NCI-H1436 (cell line): ENCODE measurements at regions not wholly inside any gene's neighbourhood (a gene's known extent, or its start where the extent isn't known, plus 50 kb on each side); places are given as distances from the start of the nearest gene placed in this dataset.
A peak's percentile ranks its signal among the peaks of the same experiment; 100 is the strongest.
"Not testable (repeated sequence)": the region's sequence is repeated elsewhere in the genome, so short reads cannot be mapped to it uniquely, and the experiment has no call there.

Experiments used
- DNase-seq: peaks from one replicate; lab custom pipeline; 2025; lab: John Stamatoyannopoulos, UW

DNA sequence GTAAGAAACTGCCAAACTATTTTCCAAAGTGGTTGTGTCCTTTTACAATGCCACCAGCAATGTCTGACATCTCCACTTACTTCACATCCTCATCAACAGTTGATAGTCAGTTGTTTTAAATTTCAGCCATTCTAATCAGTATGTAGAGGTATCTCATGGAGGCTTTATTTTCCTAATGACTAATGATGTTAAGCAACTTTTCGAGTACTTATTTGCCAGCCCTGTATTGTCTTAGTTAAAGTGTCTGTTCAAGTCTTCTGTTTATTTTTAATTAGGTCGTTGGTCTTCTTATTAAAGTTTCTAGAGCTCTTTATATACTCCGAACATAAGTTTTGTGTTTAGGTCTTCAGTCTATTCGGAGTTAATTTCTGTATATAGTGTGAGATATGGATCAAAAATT, 54.9 kb upstream of the NBPF12 start:
- DNase-seq, result not testable (repeated sequence)

DNA sequence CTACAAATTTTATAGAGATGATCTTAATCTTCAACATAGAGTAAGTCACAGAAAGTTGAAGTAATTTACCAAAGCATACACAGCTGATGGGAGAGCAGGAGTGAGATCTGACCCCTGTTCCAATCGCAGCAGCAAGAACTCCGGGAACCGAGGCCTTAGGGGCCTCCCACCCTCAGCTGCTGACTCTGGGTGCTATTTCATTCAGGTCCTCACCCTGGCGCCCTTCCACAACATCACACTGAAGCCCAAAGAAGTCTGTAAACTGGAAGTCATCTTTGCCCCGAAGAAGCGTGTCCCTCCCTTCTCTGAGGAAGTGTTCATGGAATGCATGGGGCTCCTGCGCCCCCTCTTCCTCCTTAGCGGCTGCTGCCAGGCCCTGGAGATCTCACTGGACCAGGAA, 57.0 kb upstream of the NBPF12 start:
- DNase-seq, result not testable (repeated sequence)

DNA sequence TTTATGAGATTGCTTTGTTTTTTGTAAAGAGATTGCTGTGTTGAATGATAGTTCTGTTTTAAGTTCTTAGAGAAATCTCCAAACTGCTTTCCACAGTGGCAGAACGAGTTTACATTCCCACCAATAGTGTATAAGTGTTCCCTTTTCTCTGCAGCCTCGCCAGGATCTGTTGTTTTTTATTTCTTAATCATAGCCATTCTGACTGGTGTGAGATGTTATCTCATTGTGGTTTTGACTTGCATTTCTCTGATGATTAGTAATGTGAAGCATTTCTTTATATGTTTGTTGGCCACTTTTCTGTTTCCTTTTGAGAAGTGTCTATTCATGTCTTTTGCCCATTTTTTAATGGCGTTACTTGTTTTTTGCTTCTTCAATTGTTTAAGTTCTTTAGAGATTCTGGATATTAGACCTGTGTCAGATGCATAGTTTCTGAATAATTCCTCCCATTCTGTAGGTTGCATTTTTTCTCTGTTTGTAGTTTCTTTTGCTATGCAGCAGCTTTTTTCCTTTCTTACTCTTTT, 74.3 kb upstream of the NBPF12 start:
- not testable (repeated sequence) for DNase-seq

DNA sequence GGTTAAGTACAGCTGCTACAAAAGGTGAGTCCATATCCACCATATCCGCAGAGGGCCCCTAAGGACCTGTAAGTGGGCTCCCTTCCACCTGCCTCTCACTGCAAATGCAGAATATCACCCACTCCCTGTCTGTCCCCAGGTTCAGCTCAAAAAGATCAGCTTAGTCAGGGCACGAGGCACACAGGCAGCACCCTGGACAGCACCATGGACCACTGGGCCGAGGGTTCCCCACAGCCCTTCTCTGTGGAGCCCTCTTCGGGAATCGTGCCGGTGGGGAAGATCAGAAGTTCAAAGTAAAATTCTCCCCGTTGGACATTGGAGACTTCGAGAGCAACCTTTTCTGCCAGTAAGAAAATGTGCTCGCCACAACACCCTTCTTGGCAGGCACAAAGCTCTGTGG, 85.0 kb upstream of the NBPF12 start:
- DNase-seq, result not testable (repeated sequence)

DNA sequence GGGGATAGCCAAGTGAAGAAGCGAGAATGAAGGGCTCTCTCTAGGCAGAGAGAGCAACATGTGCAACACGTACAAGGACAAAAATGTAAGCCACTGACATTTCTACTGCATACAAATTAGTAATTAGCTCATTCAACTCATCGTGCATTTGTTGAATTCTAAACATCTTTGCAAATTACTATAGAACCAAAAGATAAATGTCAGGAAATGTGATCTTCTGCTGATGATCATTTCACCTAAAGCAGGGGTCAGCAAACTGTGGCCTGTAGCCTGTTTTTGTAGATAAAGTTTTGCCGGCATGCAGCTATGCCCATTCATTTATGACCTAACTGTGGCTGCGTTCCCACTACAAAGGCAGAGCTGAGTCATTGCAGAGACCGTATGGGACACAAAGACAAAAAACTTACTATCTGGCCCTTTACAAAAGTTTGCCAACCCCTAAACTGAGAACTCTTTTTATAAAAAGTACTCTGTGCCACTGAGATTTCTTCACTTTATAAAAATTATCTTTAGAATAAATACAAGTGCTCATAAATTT, 87.7 kb upstream of the NBPF12 start:
- DNase-seq, result not testable (repeated sequence)

DNA sequence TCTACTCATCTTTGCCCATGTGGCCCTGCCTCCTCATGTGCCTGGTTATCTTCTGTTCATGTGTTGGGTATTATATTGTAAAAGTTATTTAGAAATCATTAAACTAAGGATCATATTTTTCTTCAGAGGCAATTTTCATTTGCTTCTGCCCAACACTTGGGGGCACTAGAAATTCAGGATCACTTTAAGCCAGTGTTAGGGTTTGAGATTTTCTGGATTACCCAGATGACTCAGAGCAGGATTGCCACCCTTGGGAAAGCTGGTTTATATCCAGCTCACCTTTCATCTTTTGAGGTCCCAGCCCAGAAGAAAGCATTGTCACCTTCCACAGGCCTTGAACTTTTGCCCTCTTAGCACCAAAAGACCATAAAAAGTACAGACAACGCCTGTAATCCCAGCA, 99.4 kb upstream of the NBPF12 start:
- DNase-seq, result not testable (repeated sequence)

DNA sequence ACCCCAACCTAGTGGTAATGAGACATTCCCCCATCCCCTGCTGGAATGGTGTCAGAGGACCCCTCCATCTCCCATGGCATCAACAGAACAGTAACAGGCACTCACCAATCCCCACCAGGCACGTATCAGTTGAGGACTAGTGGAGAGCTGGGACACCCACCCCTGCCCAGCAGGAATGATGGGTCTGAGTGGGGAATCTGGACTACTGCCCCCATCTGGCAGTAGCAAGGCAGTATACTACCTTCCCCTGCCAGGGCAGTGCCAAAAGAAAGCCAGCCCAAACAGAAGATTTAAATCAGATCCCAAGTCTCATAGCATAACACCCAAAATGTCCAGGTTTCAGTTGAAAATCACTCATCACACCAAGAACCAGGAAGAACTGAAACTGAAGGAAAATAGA, 111.2 kb upstream of the NBPF12 start:
- DNase-seq, result not testable (repeated sequence)

DNA sequence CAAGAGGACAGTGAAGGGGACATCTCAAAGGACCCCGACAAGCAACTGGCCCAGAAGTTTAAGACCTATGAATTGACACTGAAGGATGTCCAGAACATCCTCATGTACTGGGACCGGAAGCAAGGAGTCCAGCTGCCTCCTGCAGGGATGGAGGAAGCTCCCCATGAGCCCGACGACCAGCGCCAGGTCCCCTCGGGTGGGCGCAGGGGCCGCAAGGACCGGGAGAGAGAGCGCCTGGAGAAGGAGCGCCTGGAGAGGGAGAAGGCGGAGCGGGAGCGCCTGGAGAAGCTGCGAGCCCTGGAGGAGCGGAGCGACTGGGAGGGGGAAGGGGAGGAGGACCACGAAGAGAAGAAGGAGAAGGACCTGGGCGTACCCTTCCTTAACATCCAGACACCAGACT, 143.9 kb upstream of the NBPF12 start:
- DNase-seq, result not testable (repeated sequence)

DNA sequence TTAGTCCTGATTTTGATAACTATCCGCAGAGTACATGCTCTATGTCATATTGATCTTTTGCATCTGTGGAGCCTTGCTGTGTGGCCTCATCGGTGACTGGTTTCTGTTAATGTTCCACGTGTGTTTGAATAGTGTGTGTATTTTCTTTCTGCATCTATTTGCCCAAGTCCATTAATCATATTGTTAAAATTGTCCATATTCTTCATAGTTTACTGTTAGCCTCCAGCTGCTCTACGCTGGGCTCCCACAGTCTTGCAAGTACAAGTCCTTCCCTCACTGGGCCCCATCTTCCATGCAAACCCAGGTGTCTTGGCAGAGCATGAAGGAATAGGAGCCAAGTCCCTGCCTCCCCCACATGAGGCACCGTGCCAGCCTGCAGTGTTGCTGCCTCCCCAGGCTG, 145.4 kb upstream of the NBPF12 start:
- not testable (repeated sequence) for DNase-seq

DNA sequence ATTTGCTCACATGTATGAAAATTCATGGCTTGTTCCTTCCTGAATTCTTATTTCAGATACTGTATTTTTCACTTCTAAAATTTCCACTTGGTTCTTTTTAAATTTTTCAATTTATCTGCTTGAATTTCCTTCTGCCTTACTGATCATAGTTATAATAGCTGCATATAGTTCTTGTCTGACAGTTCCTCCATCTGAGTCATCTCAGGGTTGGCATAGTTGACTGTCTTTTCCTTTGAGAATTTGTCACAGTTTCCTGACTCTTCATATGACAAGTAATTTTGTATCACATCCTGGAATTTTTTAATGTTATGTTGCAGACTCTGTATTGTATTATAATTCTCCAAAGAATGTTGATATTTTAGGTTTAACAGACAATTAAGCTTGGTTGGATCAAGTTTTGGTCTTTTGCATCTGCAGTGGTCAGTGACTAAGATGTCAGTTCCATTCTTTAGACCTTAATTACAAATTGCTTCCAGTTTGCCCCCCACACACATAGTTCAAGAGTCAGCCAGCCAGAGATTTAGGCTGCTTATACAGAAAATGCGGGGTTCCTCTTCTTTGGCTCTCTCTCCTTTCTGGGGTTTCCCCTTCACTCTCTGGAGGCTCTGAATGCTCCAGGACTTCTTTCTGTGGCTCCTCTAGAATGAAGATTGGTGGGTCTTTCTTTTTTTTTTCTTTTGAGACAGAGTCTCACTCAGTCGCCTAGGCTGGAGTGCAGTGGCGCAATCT, 153.7 kb upstream of the NBPF12 start:
- not testable (repeated sequence) for DNase-seq

DNA sequence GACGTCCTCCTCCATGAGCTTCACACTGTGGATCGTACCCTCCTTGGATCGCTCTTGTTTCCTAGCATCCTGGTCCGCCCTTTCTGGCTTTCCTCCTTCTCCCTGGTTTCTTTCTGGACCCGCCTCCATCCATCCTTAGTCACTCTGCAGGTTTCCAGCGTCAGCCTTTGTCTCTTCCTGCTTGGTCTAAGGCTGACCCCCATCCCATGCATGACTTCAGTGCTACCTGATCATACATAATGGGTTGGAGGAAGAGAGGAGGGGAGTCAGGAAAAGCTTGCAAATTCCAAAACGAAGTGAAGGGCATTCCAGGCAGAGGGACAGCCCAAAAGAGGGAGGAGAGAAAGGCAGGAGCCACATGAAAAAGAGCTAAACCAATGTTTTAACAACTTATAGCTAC, 156.9 kb upstream of the NBPF12 start:
- DNase-seq, result not testable (repeated sequence)

DNA sequence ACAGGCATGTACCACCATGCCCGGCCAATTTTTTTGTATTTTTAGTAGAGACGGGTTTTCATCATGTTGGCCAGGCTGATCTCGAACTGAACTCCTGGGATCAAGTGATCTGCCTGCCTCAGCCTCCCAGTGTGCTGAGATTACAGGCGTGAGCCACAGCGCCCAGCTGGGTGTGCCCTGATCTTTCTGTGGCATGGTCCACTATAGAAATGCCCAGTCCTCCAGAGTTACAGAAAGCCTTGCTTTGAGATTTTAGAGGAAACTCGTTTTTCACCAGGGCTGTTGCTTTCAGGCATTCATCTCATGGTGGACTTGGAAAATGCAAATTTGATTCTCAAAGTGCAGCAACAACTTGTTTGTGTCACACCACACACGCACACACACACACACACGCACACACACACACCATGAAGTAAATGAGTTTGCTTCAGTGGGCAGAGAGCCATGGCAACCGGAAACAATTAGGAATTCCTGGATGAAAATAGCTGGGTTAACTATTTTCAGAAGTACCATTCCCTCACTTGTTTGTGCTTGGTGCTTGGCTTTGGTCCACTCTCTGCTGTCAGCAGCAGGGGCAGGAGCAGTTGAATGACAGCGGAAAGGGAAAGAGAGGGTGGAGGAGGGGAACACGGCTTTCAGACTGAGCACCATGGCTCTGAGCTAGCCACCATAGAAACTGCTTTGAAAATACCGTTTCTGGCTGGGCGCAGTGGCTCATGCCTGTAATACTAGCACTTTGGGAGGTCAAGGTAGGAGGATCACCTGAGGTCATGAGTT, 160.1 kb upstream of the NBPF12 start:
- not testable (repeated sequence) for DNase-seq

DNA sequence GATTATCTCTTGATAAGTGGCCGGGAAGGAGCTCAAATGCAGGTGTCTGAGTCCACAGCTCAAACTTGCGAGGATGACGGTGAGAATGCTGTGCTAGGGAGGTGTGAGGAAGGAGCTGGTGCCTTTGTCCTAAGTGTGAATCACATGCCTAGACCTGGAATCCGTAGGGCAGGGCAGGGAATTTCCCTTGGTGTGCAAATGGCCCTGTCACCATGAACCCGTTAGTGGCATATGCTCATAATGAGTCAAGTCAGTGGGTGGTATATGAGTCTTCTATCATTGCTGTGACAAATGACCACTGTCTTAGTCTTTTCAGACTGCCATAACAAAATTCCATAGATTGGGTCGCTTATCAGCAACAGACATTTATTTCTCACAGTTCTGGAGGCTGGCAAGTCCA, 163.1 kb upstream of the NBPF12 start:
- DNase-seq, result not testable (repeated sequence)

DNA sequence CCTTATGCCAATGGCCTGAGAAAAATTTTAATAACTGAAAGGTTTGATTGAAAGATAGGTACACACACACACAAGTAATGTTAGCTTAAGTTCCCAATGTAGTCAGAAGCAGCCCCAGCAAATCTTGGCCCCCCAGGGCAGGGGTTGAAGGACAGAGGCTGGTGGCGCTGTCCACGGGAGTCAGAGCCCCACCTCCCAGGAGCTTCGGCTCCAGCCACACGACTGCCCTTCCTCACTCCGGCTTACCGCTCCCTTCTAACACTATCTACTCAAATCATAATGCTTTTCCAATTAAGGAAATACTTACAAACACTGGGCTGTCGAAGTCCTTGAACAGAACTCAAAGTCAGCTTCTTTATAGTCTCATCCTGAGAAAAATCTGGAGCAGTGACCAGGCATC, 163.9 kb upstream of the NBPF12 start:
- not testable (repeated sequence) for DNase-seq

DNA sequence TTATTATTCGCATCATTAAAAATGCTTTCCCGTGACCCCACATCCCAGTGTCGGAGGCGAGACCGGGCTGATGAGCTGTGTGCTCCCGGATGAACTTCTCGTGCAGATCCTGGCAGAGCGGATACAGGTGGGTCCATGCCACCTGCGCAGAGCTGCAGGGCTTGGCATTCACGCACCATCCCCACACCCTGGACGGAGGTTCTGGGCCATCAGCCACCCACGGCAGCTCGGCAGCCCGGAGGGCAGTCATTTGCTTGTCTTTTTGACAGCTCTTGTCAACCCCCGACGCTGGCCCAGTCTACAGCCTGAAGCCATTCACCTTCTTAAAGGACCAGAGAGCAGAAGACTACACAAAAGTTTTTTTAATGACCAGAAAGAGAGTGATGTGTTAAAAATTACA, 166.7 kb upstream of the NBPF12 start:
- DNase-seq, result not testable (repeated sequence)

DNA sequence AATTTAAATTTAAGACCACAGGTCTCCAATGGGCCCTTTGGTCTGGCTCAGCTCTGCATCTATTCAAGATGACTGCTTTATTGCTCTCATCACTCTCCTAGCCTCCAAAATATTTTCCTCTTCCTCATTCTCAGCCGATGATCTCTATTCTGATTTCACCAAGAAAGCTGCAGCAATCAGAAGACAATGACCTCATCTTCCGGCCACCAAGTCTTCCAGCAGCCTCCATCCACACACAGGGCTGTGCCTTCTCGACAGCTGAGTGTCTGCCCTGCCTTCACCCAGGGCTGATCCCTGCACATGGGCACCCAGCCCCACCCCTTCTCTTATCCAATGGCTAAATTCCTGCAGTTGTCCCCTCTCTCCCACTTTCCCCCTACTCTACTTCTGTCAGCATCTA, 167.1 kb upstream of the NBPF12 start:
- not testable (repeated sequence) for DNase-seq

DNA sequence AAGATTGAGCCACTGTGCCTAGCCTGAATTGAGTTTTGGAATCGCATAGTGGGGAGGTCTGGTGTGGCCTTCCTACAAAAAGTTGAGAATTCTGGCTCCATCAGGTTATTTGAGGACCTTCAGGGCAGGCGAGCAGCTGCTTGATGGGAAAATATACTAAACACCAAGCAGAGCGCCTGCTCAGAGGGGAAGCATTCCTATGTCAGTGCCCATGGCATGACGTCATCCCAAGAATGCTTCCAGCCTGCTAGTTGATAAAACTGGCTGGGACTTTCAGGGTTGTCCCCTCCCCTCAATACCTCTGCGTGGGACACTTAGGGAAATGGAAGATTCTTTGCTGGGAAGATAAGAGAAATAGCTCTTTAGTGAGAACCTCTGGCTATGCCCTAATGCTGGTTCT, 174.9 kb upstream of the NBPF12 start:
- DNase-seq, result not testable (repeated sequence)

DNA sequence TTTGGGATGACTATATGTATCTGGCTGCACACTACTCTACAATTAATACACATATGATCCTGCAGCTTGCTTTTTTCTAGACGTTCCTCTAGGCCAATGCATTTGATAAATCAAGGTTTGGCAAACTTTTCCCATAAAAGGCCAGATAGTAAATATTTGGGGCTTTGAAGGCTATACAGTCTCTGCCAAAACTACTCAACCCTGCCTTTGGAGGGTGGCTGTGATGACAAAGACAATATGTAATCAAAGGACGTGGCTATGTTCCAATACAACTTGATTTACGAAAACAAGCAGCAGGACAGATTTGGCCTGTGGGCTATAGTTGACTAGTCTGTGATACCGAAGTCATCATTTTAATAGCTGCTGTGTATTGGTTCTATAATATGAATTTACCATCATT, 181.3 kb upstream of the NBPF12 start:
- DNase-seq, result not testable (repeated sequence)

DNA sequence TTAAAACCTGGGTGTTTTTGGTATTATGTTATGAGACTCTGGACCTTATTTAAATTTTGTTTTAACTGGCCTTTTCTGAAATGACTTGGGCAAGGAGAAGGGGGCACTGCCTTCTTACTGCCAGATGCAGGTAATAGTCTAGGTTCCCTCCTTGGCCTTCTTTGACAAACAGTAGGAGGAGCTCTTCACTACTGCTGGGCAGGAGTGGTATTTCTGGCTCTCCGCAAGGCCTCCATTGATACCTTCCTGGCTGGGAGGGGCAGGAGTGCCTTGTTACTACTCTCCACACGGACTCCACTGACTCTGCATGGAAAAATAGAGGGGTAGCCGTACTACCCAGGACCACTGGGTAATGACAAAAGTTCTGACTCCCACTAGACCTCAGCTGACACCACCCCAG, 189.4 kb upstream of the NBPF12 start:
- not testable (repeated sequence) for DNase-seq

DNA sequence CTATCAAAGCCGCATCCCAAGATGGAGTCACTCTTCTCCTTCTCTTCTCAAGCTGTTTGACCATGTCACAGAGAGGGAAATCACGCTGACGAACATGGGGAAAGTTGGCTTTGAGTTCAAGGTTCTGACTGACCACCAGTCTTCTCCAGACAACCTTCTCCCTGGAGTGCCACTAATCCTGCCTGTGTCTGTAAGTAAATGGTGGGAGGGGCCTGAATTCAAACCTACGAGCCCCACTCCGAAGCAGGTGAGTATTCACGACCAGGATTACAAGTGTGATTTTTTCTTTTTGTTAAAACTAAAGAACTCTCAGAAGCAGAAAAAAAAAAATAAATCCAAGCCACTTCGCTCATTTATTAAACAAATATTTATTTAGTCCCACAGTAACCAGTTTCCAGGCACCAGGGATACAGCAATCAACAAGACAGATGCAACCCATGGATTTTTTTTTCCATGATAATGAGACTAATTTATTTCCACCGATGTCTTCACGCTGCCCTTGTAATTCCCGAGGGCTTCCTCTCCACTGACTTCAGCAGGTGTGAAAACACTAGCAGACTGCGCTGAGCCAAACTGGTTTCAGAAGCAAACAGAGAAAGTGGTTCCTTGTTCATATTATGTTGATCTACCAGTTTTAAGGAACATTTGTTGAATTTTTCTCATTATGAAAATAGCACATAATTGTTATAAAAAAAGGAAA, 206.0 kb upstream of the NBPF12 start:
- peak; percentile 41 for DNase-seq

DNA sequence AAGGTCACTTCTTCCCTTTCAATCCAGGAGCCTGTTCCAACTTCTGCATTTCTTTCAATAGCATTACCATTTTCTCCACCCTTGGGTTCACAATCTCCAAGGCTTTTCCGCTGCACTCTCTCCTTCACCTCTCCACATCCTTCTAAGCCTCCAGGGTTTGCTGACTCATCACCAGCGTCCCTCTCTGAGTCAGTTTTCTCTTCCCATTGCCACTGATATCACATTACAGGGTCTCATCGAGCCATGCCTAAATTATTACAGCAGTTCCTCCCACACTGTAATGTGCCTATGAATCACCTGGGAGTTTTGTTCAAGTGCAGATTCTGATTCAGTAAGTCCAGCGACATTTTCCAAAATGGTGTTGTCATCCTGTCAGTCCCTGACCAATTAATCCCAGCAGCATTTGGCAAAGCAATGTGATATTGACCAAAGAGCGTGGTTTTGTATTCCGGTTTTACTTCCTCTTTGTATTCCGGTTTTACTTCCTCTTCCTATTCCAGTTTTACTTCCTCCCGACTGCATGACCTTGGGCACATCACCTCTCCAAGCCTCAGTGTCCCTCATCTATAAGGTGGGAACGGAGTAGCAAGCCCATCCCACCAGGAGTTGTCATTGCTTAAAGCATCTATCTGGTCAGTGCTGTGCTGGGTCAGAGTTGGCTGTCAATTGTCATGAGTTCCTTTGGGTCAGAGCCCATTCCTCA, 208.3 kb upstream of the NBPF12 start:
- not testable (repeated sequence) for DNase-seq

DNA sequence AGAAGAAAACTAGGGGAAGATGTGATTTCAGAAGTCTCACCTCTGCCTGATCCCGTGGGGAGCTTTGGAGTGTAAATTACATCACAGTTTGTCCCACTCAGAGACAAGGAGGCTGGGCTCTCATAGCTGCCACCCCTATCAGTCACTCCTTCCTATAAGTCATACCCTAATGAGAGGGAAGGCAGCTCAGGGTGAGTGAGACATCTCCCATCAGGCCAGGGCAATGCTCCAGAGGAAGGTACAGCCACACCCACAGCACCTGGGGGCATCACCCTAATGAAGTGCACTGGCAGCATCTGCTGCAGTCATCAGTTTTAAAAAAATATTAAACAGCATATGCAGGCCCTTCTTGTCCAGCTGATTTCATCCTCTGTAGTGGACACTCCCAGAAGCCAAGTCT, 223.1 kb upstream of the NBPF12 start:
- DNase-seq, result not testable (repeated sequence)
